GM12878 (cell line): ENCODE measurements at regions not wholly inside any gene's neighbourhood (a gene's known extent, or its start where the extent isn't known, plus 50 kb on each side); places are given as distances from the start of the nearest gene placed in this dataset.

Experiments used
- BMI1 ChIP-seq: fragments of 450-650 bp; IDR thresholded peaks from 2 replicates; pipeline ENCODE4 v1.6.1; 2016; ENCODE audit warnings: mild to moderate bottlenecking, moderate library complexity, borderline replicate concordance
- CTCF ChIP-seq, 3 experiments: IDR thresholded peaks in 2 of 3; conservative IDR thresholded peaks in 1 of 3; 2 replicates each; pipeline ENCODE4 v1.5.1; 2011; ENCODE audit warnings: low read depth in 3 of 3, low read length in 3 of 3, mild to moderate bottlenecking in 3 of 3, control low read depth in 2 of 3, moderate library complexity in 2 of 3, inconsistent platforms in 1 of 3, mixed read lengths in 1 of 3; ENCODE audit not compliant: control insufficient read depth in 2 of 3, insufficient read depth in 1 of 3; ENCODE audit errors: extremely low read depth in 1 of 3
- E4F1 ChIP-seq: fragments of 450-650 bp; IDR thresholded peaks from 2 replicates; pipeline ENCODE4 v1.6.1; 2018; ENCODE audit warnings: borderline replicate concordance, mild to moderate bottlenecking; ENCODE audit not compliant: partially characterized antibody
- EP300 ChIP-seq, 2 experiments: fragments of 150-350 bp in 1 of 2; IDR thresholded peaks; 2 replicates each; pipeline ENCODE4 v1.6.1; 2011 to 2012; ENCODE audit warnings: low read depth in 2 of 2, low read length in 2 of 2, borderline replicate concordance in 1 of 2, improper control_type of control experiment in 1 of 2, inconsistent platforms in 1 of 2; ENCODE audit not compliant: control insufficient read depth in 1 of 2
- EZH2 ChIP-seq: IDR thresholded peaks from 2 replicates; pipeline ENCODE4 v1.6.1; 2012; ENCODE audit warnings: low read depth, mild to moderate bottlenecking, control low read depth, inconsistent platforms, low read length, borderline replicate concordance; ENCODE audit not compliant: control insufficient read depth
- KDM1A ChIP-seq: fragments of 200-600 bp; sonication (generic); IDR thresholded peaks from 2 replicates; pipeline ENCODE4 v1.6.1; 2016; ENCODE audit warnings: borderline replicate concordance
- POLR2A ChIP-seq: IDR thresholded peaks from 2 replicates; pipeline ENCODE4 v1.6.1; 2011; ENCODE audit warnings: low read depth, mild to moderate bottlenecking, low read length
- POLR2AphosphoS5 ChIP-seq: IDR thresholded peaks from 2 replicates; pipeline ENCODE4 v1.6.1; 2011; ENCODE audit warnings: mild to moderate bottlenecking, low read length, inconsistent platforms
- RCOR1 ChIP-seq: conservative IDR thresholded peaks from 2 replicates; pipeline ENCODE4 v1.6.1; 2012; ENCODE audit warnings: low read depth, low read length, improper control_type of control experiment
- TAF1 ChIP-seq: IDR thresholded peaks from 2 replicates; pipeline ENCODE4 v1.6.1; 2011; ENCODE audit warnings: mild to moderate bottlenecking, low read depth, low read length, borderline replicate concordance
- USF1 ChIP-seq: IDR thresholded peaks from 2 replicates; pipeline ENCODE4 v1.6.1; 2011; ENCODE audit warnings: borderline replicate concordance, low read depth, mild to moderate bottlenecking, moderate library complexity, mixed read lengths, low read length; ENCODE audit not compliant: insufficient read depth; ENCODE audit errors: extremely low read length
- YY1 ChIP-seq: IDR thresholded peaks from 2 replicates; pipeline ENCODE4 v1.6.1; 2011; ENCODE audit warnings: low read depth, mild to moderate bottlenecking, low read length
- ZBTB11 ChIP-seq: fragments of 450-650 bp; formaldehyde crosslinking; IDR thresholded peaks from 2 replicates; pipeline ENCODE4 v1.5.0; 2022; ENCODE audit warnings: mild to moderate bottlenecking, missing genetic modification characterization
- ZNF592 ChIP-seq: fragments of 450-650 bp; IDR thresholded peaks from 2 replicates; pipeline ENCODE4 v1.6.1; 2017; ENCODE audit warnings: mild to moderate bottlenecking, moderate library complexity

- TF ChIP-seq POLR2A: no peak
- TF ChIP-seq EP300 (IDR thresholded peaks at IDR 0.05; ENCODE audit: borderline replicate concordance in 1 of 2, control insufficient read depth in 1 of 2, low read depth in 2 of 2, low read length in 2 of 2): no peak
- TF ChIP-seq CTCF (IDR thresholded peaks at IDR 0.05 in 2 of 3, conservative IDR thresholded peaks at IDR 0.05 in 1 of 3; ENCODE audit: control insufficient read depth in 2 of 3, extremely low read depth in 1 of 3, insufficient read depth in 1 of 3, low read depth in 3 of 3, low read length in 3 of 3): no peak
- TF ChIP-seq ZNF592: no peak
- TF ChIP-seq YY1: no peak
- no peak for TF ChIP-seq KDM1A
- TF ChIP-seq POLR2AphosphoS5: no peak
- TF ChIP-seq EZH2: no peak
- no peak for TF ChIP-seq BMI1
- TF ChIP-seq USF1: no peak
- no peak for TF ChIP-seq ZBTB11 (CRISPR knock-in tag)
- TF ChIP-seq E4F1: no peak
- TF ChIP-seq RCOR1: no peak
- no peak for TF ChIP-seq TAF1
These were observed 227.2 kb upstream of the KLHL29 start for GRCh38 chr2:23157812-23158211.
